ENCODE measurements at regions not wholly inside any gene's neighbourhood (a gene's known extent, or its start where the extent isn't known, plus 50 kb on each side); places are given as distances from the start of the nearest gene placed in this dataset.

- dilution Hi-C loops (cut with MboI; ENCODE audit: extremely low pct_ligation_motif_present, low sequenced_read_pairs) = no loop called here
- H3K79me2 ChIP-seq (ENCODE audit: control insufficient read depth, insufficient read depth, low read length) = no peaks in the 10 kb centered on the region
- no peak for DNase-seq (ENCODE audit: low read depth, low spot score)
- H3K9me3 ChIP-seq (ENCODE audit: control insufficient read depth, low read depth, low read length) = no peaks in the 10 kb centered on the region
- H4K20me1 ChIP-seq (ENCODE audit: control insufficient read depth, extremely low read depth, insufficient read depth, low read length) = no peaks in the 10 kb centered on the region
- FAIRE-seq = no peak
- no peaks in the 10 kb centered on the region for H3K9me1 ChIP-seq (ENCODE audit: control insufficient read depth, extremely low read depth, insufficient read depth, low read length)
- no peak overlapping the region for H3K27ac ChIP-seq (ENCODE audit: control insufficient read depth, insufficient read depth, low read length)
- no peak overlapping the region for H3K4me2 ChIP-seq (ENCODE audit: control insufficient read depth, extremely low read depth, insufficient read depth, low read depth, low read length)
- H3K4me1 ChIP-seq (ENCODE audit: control insufficient read depth, extremely low read depth, insufficient read depth, low read length) = no peaks in the 10 kb centered on the region
- H3K36me3 ChIP-seq (ENCODE audit: control insufficient read depth in 2 of 2, extremely low read depth in 1 of 2, insufficient read depth in 2 of 2, low read length in 2 of 2) = no peaks in the 10 kb centered on the region
- TF ChIP-seq CTCF (optimal IDR thresholded peaks at IDR 0.05 in 1 of 3, IDR thresholded peaks at IDR 0.05 in 1 of 3, conservative IDR thresholded peaks at IDR 0.05 in 1 of 3; ENCODE audit: extremely low read depth in 1 of 3, insufficient read depth in 2 of 3, low read length in 3 of 3) (peak in 1 of 3 experiments; percentile 33), EZH2 (IDR thresholded peaks at IDR 0.05; ENCODE audit: low read length) (no peak)
- no peak overlapping the region for H3K4me3 ChIP-seq (ENCODE audit: control insufficient read depth in 2 of 3, extremely low read depth in 1 of 3, insufficient read depth in 2 of 3, low read depth in 1 of 3, low read length in 3 of 3)
- H3K9ac ChIP-seq (ENCODE audit: control insufficient read depth, extremely low read depth, insufficient read depth, low read length) = no peak overlapping the region
- no peak overlapping the region for H2AFZ ChIP-seq (ENCODE audit: control insufficient read depth, low read length)
- H3K27me3 ChIP-seq (ENCODE audit: control insufficient read depth, extremely low read depth, insufficient read depth, low read length) = no peaks in the 10 kb centered on the region
Observed at GRCh38 chr7:125383324-125383723, 453.7 kb upstream of the POT1 start.

GRCh38 chr7:125382401-125382800, 452.8 kb upstream of the POT1 start:
- H3K79me2 ChIP-seq (ENCODE audit: control insufficient read depth, insufficient read depth, low read length) = no peaks in the 10 kb centered on the region
- dilution Hi-C loops (cut with MboI; ENCODE audit: extremely low pct_ligation_motif_present, low sequenced_read_pairs) = no loop called here
- H3K4me2 ChIP-seq (ENCODE audit: control insufficient read depth, extremely low read depth, insufficient read depth, low read depth, low read length) = no peak overlapping the region
- TF ChIP-seq EZH2 (IDR thresholded peaks at IDR 0.05; ENCODE audit: low read length) = no peak
- no peak for TF ChIP-seq CTCF (optimal IDR thresholded peaks at IDR 0.05 in 1 of 3, IDR thresholded peaks at IDR 0.05 in 1 of 3, conservative IDR thresholded peaks at IDR 0.05 in 1 of 3; ENCODE audit: extremely low read depth in 1 of 3, insufficient read depth in 2 of 3, low read length in 3 of 3)
- H3K27ac ChIP-seq (ENCODE audit: control insufficient read depth, insufficient read depth, low read length) = no peak overlapping the region
- H3K9ac ChIP-seq (ENCODE audit: control insufficient read depth, extremely low read depth, insufficient read depth, low read length) = no peak overlapping the region
- no peak overlapping the region for H3K4me3 ChIP-seq (ENCODE audit: control insufficient read depth in 2 of 3, extremely low read depth in 1 of 3, insufficient read depth in 2 of 3, low read depth in 1 of 3, low read length in 3 of 3)
- H3K4me1 ChIP-seq (ENCODE audit: control insufficient read depth, extremely low read depth, insufficient read depth, low read length) = no peaks in the 10 kb centered on the region
- no peaks in the 10 kb centered on the region for H3K9me1 ChIP-seq (ENCODE audit: control insufficient read depth, extremely low read depth, insufficient read depth, low read length)
- no peaks in the 10 kb centered on the region for H3K36me3 ChIP-seq (ENCODE audit: control insufficient read depth in 2 of 2, extremely low read depth in 1 of 2, insufficient read depth in 2 of 2, low read length in 2 of 2)
- no peaks in the 10 kb centered on the region for H3K9me3 ChIP-seq (ENCODE audit: control insufficient read depth, low read depth, low read length)
- no peaks in the 10 kb centered on the region for H4K20me1 ChIP-seq (ENCODE audit: control insufficient read depth, extremely low read depth, insufficient read depth, low read length)
- FAIRE-seq (no peak), DNase-seq (ENCODE audit: low read depth, low spot score) (no peak)
- H2AFZ ChIP-seq (ENCODE audit: control insufficient read depth, low read length) = no peak overlapping the region
- no peaks in the 10 kb centered on the region for H3K27me3 ChIP-seq (ENCODE audit: control insufficient read depth, extremely low read depth, insufficient read depth, low read length)

Measured in keratinocyte (primary cell).